IMR-90 (cell line): ENCODE measurements at regions not wholly inside any gene's neighbourhood (a gene's known extent, or its start where the extent isn't known, plus 50 kb on each side); places are given as distances from the start of the nearest gene placed in this dataset.

Experiments used
- ATAC-seq: fragments of 200-7000 bp; cut with Tn5 transposase; 2 replicates; pipeline ENCODE4 v1.9.1; 2020; ENCODE audit warnings: low read depth, mild to moderate bottlenecking, moderate library complexity
- BruUV-seq: library from RNA; stranded (reverse); fragments of 400-500 nt; replicated peaks from 2 replicates; lab custom pipeline; 2021; lab: Mats Ljungman, UMichigan
- CTCF ChIA-PET: fragments of 300-600 bp; formaldehyde crosslinking; extraction: SDS; loops from one replicate; lab custom pipeline; 2021; ENCODE audit warnings: antibody characterized with exemption; lab: Yijun Ruan, JAX
- POLR2A ChIA-PET: fragments of 300-600 bp; sonication (Branson Sonifier 250); formaldehyde crosslinking; loops from one replicate; lab custom pipeline; 2022; ENCODE audit warnings: antibody characterized with exemption; ENCODE audit not compliant: unreplicated experiment; lab: Charles Lee
- DNase-seq: peaks from one replicate; pipeline ENCODE4 v3.0.0; 2013
- H2AFZ ChIP-seq: replicated peaks from 2 replicates; pipeline ENCODE3; 2013; ENCODE audit warnings: low read length, mild to moderate bottlenecking; ENCODE audit not compliant: poor library complexity
- H2AK5ac ChIP-seq: 2 replicates; pipeline ENCODE4 v1.6.1; 2013; ENCODE audit warnings: low read depth, low read length, inconsistent platforms
- H2AK9ac ChIP-seq: replicated peaks from 2 replicates; pipeline ENCODE3; 2013; ENCODE audit warnings: mild to moderate bottlenecking, low read depth, low read length, moderate library complexity; ENCODE audit not compliant: poor library complexity
- H2BK120ac ChIP-seq: 2 replicates; pipeline ENCODE4 v1.6.1; 2013; ENCODE audit warnings: low read depth, low read length, inconsistent platforms
- H2BK15ac ChIP-seq: 3 replicates; pipeline ENCODE4 v1.6.1; 2013; ENCODE audit warnings: low read depth, low read length, inconsistent platforms
- H2BK20ac ChIP-seq: 2 replicates; pipeline ENCODE4 v1.6.1; 2013; ENCODE audit warnings: low read depth, mild to moderate bottlenecking, inconsistent platforms, low read length, moderate library complexity
- H2BK5ac ChIP-seq: 2 replicates; pipeline ENCODE4 v1.6.1; 2013; ENCODE audit warnings: mild to moderate bottlenecking, low read depth, low read length, inconsistent platforms; ENCODE audit not compliant: poor library complexity, severe bottlenecking
- H3K14ac ChIP-seq: replicated peaks from 2 replicates; pipeline ENCODE4 v1.6.1; 2013; ENCODE audit warnings: low read depth, low read length, inconsistent platforms
- H3K18ac ChIP-seq: 2 replicates; pipeline ENCODE4 v1.6.1; 2013; ENCODE audit warnings: low read depth, low read length, control low read depth
- H3K23ac ChIP-seq: 2 replicates; pipeline ENCODE4 v1.6.1; 2013; ENCODE audit warnings: low read depth, low read length, inconsistent platforms
- H3K27ac ChIP-seq: 2 replicates; pipeline ENCODE4 v1.5.1; 2013; ENCODE audit warnings: mild to moderate bottlenecking, control low read depth, low read length; ENCODE audit not compliant: insufficient read depth
- H3K27me3 ChIP-seq: 2 replicates; pipeline ENCODE4 v1.6.1; 2013; ENCODE audit warnings: low read length; ENCODE audit not compliant: control insufficient read depth, insufficient read depth
- H3K36me3 ChIP-seq: 2 replicates; pipeline ENCODE4 v1.6.1; 2013; ENCODE audit warnings: low read length, mixed read lengths; ENCODE audit not compliant: control insufficient read depth, insufficient read depth
- H3K4ac ChIP-seq: 2 replicates; pipeline ENCODE4 v1.6.1; 2013; ENCODE audit warnings: low read depth, low read length, inconsistent platforms
- H3K4me1 ChIP-seq: 2 replicates; pipeline ENCODE4 v1.6.1; 2013; ENCODE audit warnings: low read length, mixed read lengths; ENCODE audit not compliant: control insufficient read depth, insufficient read depth
- H3K4me2 ChIP-seq: 2 replicates; pipeline ENCODE4 v1.6.1; 2013; ENCODE audit warnings: low read depth, mild to moderate bottlenecking, control low read depth, low read length, moderate library complexity
- H3K4me3 ChIP-seq: 2 replicates; pipeline ENCODE4 v1.5.1; 2013; ENCODE audit warnings: low read depth, mild to moderate bottlenecking, control low read depth, low read length, moderate library complexity; ENCODE audit not compliant: insufficient read depth
- H3K56ac ChIP-seq: 2 replicates; pipeline ENCODE4 v1.6.1; 2013; ENCODE audit warnings: low read length, inconsistent platforms; ENCODE audit not compliant: insufficient read depth; ENCODE audit errors: extremely low read depth
- H3K79me1 ChIP-seq, 2 experiments: 2 replicates each; pipeline ENCODE4 v1.6.1; 2013; ENCODE audit warnings: low read length in 2 of 2, inconsistent platforms in 1 of 2, low read depth in 1 of 2
- H3K9ac ChIP-seq: 2 replicates; pipeline ENCODE4 v1.6.1; 2013; ENCODE audit warnings: low read depth, low read length, control low read depth
- H3K9me1 ChIP-seq: 2 replicates; pipeline ENCODE4 v1.6.1; 2013; ENCODE audit warnings: low read length, inconsistent platforms; ENCODE audit not compliant: insufficient read depth
- H3K9me3 ChIP-seq: 2 replicates; pipeline ENCODE4 v1.6.1; 2013; ENCODE audit warnings: low read length; ENCODE audit not compliant: control insufficient read depth, insufficient read depth
- H4K20me1 ChIP-seq: 2 replicates; pipeline ENCODE4 v1.6.1; 2013; ENCODE audit warnings: low read length, inconsistent platforms; ENCODE audit not compliant: insufficient read depth
- H4K5ac ChIP-seq: 2 replicates; pipeline ENCODE4 v1.6.1; 2013; ENCODE audit warnings: mild to moderate bottlenecking, low read depth, low read length, control low read depth
- H4K8ac ChIP-seq, 2 experiments: 2 replicates each; pipeline ENCODE4 v1.6.1; 2013; ENCODE audit warnings: low read depth in 2 of 2, low read length in 2 of 2, control low read depth in 1 of 2, inconsistent platforms in 1 of 2
- H4K91ac ChIP-seq: 2 replicates; pipeline ENCODE4 v1.6.1; 2013; ENCODE audit warnings: low read depth, low read length, inconsistent platforms; ENCODE audit not compliant: insufficient read depth
- BHLHE40 ChIP-seq: fragments of 150-350 bp; IDR thresholded peaks from 2 replicates; pipeline ENCODE4 v1.6.1; 2016; ENCODE audit warnings: mild to moderate bottlenecking, low read depth, low read length
- CEBPB ChIP-seq: IDR thresholded peaks from 2 replicates; pipeline ENCODE4 v1.6.1; 2012; ENCODE audit warnings: low read depth, low read length, improper control_type of control experiment
- CHD1 ChIP-seq: IDR thresholded peaks from 2 replicates; pipeline ENCODE4 v1.6.1; 2012; ENCODE audit warnings: low read depth, low read length, improper control_type of control experiment
- CTCF ChIP-seq: conservative IDR thresholded peaks from 2 replicates; pipeline ENCODE4 v1.5.1; 2012; ENCODE audit warnings: mild to moderate bottlenecking, low read depth, low read length, improper control_type of control experiment
- FOS ChIP-seq: fragments of 150-350 bp; IDR thresholded peaks from 2 replicates; pipeline ENCODE4 v1.6.1; 2016; ENCODE audit warnings: low read depth, low read length
- MAFK ChIP-seq: IDR thresholded peaks from 2 replicates; pipeline ENCODE4 v1.6.1; 2012; ENCODE audit warnings: low read depth, low read length, improper control_type of control experiment
- MAZ ChIP-seq: IDR thresholded peaks from 2 replicates; pipeline ENCODE4 v1.6.1; 2012; ENCODE audit warnings: low read depth, mild to moderate bottlenecking, low read length, improper control_type of control experiment, moderate library complexity, borderline replicate concordance
- MXI1 ChIP-seq: IDR thresholded peaks from 2 replicates; pipeline ENCODE4 v1.6.1; 2012; ENCODE audit warnings: low read depth, mild to moderate bottlenecking, low read length, moderate library complexity, borderline replicate concordance
- NFE2L2 ChIP-seq: fragments of 150-350 bp; IDR thresholded peaks from 2 replicates; pipeline ENCODE4 v1.6.1; 2016; ENCODE audit warnings: low read depth, mild to moderate bottlenecking, low read length
- POLR2A ChIP-seq: IDR thresholded peaks from 2 replicates; pipeline ENCODE4 v1.6.1; 2012; ENCODE audit warnings: mild to moderate bottlenecking, low read depth, low read length
- RAD21 ChIP-seq: IDR thresholded peaks from 2 replicates; pipeline ENCODE4 v1.6.1; 2012; ENCODE audit warnings: low read length, improper control_type of control experiment
- RCOR1 ChIP-seq: IDR thresholded peaks from 2 replicates; pipeline ENCODE4 v1.6.1; 2012; ENCODE audit warnings: mild to moderate bottlenecking, low read length, improper control_type of control experiment; ENCODE audit not compliant: insufficient replicate concordance
- RFX5 ChIP-seq: IDR thresholded peaks from 2 replicates; pipeline ENCODE4 v1.8.0; 2012; ENCODE audit warnings: low read depth, mild to moderate bottlenecking, low read length, moderate library complexity
- SMC3 ChIP-seq: fragments of 150-350 bp; IDR thresholded peaks from 2 replicates; pipeline ENCODE4 v1.6.1; 2016; ENCODE audit warnings: low read depth, mild to moderate bottlenecking, antibody characterized with exemption, low read length, moderate library complexity
- USF2 ChIP-seq: fragments of 150-350 bp; IDR thresholded peaks from 2 replicates; pipeline ENCODE4 v1.6.1; 2017; ENCODE audit warnings: mild to moderate bottlenecking, antibody characterized with exemption, low read length, low read depth
- WGBS, 2 experiments: methylation state at CpG; one replicate each; pipeline versions ENCODE4 v1.1.5 to v1.1.7; 2013; ENCODE audit warnings: missing lambda C conversion rate in 2 of 2; ENCODE audit not compliant: insufficient read length in 1 of 2; ENCODE audit errors: extremely low coverage in 2 of 2; 5-methylcytosine and 5-hydroxymethylcytosine counted together
- dilution Hi-C: fragments of 300-500 bp; cut with HindIII; formaldehyde crosslinking; loops from one replicate; pipeline ENCODE4 v1.14.3; 2018; ENCODE audit warnings: low sequenced_read_pairs; ENCODE audit not compliant: unreplicated experiment
- in situ Hi-C: fragments of 300-500 bp; cut with MboI; formaldehyde crosslinking; loops from 3 replicates; pipeline ENCODE4 v1.14.3; 2019; ENCODE audit warnings: low sequenced_read_pairs, inconsistent platforms, mixed read lengths
- intact Hi-C: fragments of 100-400 bp; cut with micrococcal nuclease; formaldehyde crosslinking; loops from 2 replicates; pipeline ENCODE4 v1.10.0; 2022
- TF ChIP-seq, protein P1 (sequence below): fragments of 150-350 bp; IDR thresholded peaks from 2 replicates; pipeline ENCODE4 v1.6.1; 2016; ENCODE audit warnings: low read depth, mild to moderate bottlenecking, low read length, moderate library complexity, borderline replicate concordance

- H3K4me3 ChIP-seq = no peak overlapping the region
- no peak overlapping the region for H2BK120ac ChIP-seq
- dilution Hi-C loops (no loop called here), intact Hi-C loops (no loop called here), in situ Hi-C loops (no loop called here)
- no peak overlapping the region for H4K5ac ChIP-seq
- BruUV-seq = no TSS peak
- ATAC-seq (no peak), DNase-seq (no peak)
- H3K23ac ChIP-seq = no peak overlapping the region
- H2AFZ ChIP-seq = no peak overlapping the region
- no peaks in the 10 kb centered on the region for H4K20me1 ChIP-seq
- no peaks in the 10 kb centered on the region for H3K9me1 ChIP-seq
- ChIA-PET POLR2A (no interaction called here), CTCF (no interaction called here)
- TF ChIP-seq RAD21 (no peak), MAZ (no peak), USF2 (no peak), BHLHE40 (no peak), MAFK (no peak), POLR2A (no peak), CEBPB (no peak), RCOR1 (no peak), CHD1 (no peak), SMC3 (no peak), CTCF (no peak), MXI1 (no peak), RFX5 (no peak), FOS (no peak), NFE2L2 (no peak)
- TF ChIP-seq, protein P1, sequence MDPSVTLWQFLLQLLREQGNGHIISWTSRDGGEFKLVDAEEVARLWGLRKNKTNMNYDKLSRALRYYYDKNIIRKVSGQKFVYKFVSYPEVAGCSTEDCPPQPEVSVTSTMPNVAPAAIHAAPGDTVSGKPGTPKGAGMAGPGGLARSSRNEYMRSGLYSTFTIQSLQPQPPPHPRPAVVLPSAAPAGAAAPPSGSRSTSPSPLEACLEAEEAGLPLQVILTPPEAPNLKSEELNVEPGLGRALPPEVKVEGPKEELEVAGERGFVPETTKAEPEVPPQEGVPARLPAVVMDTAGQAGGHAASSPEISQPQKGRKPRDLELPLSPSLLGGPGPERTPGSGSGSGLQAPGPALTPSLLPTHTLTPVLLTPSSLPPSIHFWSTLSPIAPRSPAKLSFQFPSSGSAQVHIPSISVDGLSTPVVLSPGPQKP = no peak
- H3K18ac ChIP-seq = no peak overlapping the region
- no peak overlapping the region for H3K14ac ChIP-seq
- no peak overlapping the region for H4K8ac ChIP-seq
- H2AK5ac ChIP-seq = no peak overlapping the region
- no peak overlapping the region for H4K91ac ChIP-seq
- no peak overlapping the region for H3K4me2 ChIP-seq
- H2BK5ac ChIP-seq = no peak overlapping the region
- no peak overlapping the region for H2BK20ac ChIP-seq
- no peaks in the 10 kb centered on the region for H3K27me3 ChIP-seq
- H3K79me1 ChIP-seq = no peaks in the 10 kb centered on the region
- H3K4ac ChIP-seq = no peak overlapping the region
- H3K9me3 ChIP-seq = peaks cover 63% of the 10 kb centered on the region
- H2BK15ac ChIP-seq = no peak overlapping the region
- H3K9ac ChIP-seq = no peak overlapping the region
- H3K56ac ChIP-seq = no peak overlapping the region
- H3K27ac ChIP-seq = no peak overlapping the region
- no peak overlapping the region for H2AK9ac ChIP-seq
- no peaks in the 10 kb centered on the region for H3K4me1 ChIP-seq
- 80% methylated on average over 1 of the region's 22 CpGs; no CpG with 5 or more reads in 1 of the 2 experiments for WGBS, 2 experiments
- H3K36me3 ChIP-seq = no peaks in the 10 kb centered on the region
Measured at GRCh38 chr1:5650283-5651026, 341.8 kb downstream of the NPHP4 start.
